ENCODE measurements at regions not wholly inside any gene's neighbourhood (a gene's known extent, or its start where the extent isn't known, plus 50 kb on each side); places are given as distances from the start of the nearest gene placed in this dataset.
A peak's percentile ranks its signal among the peaks of the same experiment; 100 is the strongest.

- no peaks in the 10 kb centered on the region for H3K27me3 ChIP-seq (ENCODE audit: control insufficient read depth in 1 of 2, insufficient read depth in 2 of 2, low read length in 1 of 2)
- peaks cover 3 to 5% of the 10 kb centered on the region in 2 donors for H3K4me1 ChIP-seq (ENCODE audit: control insufficient read depth in 1 of 2, insufficient read depth in 2 of 2, low read length in 2 of 2)
- H3K4me3 ChIP-seq (ENCODE audit: low read length in 2 of 2), result no peak overlapping the region
- DNase-seq (no peak), ATAC-seq (ENCODE audit: low FRiP score) (no peak)
- intact Hi-C loops (cut with DNase I), result no loop called here
- no peak overlapping the region for H3K27ac ChIP-seq (ENCODE audit: low read depth in 1 of 2, low read length in 2 of 2)
- no peaks in the 10 kb centered on the region for H3K9me3 ChIP-seq (ENCODE audit: control insufficient read depth, low read length)
- no peaks in the 10 kb centered on the region for H3K36me3 ChIP-seq (ENCODE audit: control insufficient read depth in 1 of 2, insufficient read depth in 2 of 2, low read length in 1 of 2)
Measured at GRCh38 chr14:89600029-89600428, 183.0 kb upstream of the FOXN3 start.

- H3K27me3 ChIP-seq (ENCODE audit: control insufficient read depth in 1 of 2, insufficient read depth in 2 of 2, low read length in 1 of 2), result no peaks in the 10 kb centered on the region
- H3K4me3 ChIP-seq (ENCODE audit: low read length in 2 of 2), result no peak overlapping the region
- intact Hi-C loops (cut with DNase I), result no loop called here
- H3K9me3 ChIP-seq (ENCODE audit: control insufficient read depth, low read length), result no peaks in the 10 kb centered on the region
- H3K36me3 ChIP-seq (ENCODE audit: control insufficient read depth in 1 of 2, insufficient read depth in 2 of 2, low read length in 1 of 2), result no peaks in the 10 kb centered on the region
- 94 to 98% methylated on average over 2 of the region's 2 CpGs for WGBS, 2 donors
- ATAC-seq (ENCODE audit: low FRiP score), result no peak
- H3K4me1 ChIP-seq (ENCODE audit: control insufficient read depth in 1 of 2, insufficient read depth in 2 of 2, low read length in 2 of 2), result peaks cover 3 to 5% of the 10 kb centered on the region in 2 donors
- no peak overlapping the region for H3K27ac ChIP-seq (ENCODE audit: low read depth in 1 of 2, low read length in 2 of 2)
- no peak for DNase-seq
Measured at GRCh38 chr14:89598548-89599186, 181.6 kb upstream of the FOXN3 start.

DNA sequence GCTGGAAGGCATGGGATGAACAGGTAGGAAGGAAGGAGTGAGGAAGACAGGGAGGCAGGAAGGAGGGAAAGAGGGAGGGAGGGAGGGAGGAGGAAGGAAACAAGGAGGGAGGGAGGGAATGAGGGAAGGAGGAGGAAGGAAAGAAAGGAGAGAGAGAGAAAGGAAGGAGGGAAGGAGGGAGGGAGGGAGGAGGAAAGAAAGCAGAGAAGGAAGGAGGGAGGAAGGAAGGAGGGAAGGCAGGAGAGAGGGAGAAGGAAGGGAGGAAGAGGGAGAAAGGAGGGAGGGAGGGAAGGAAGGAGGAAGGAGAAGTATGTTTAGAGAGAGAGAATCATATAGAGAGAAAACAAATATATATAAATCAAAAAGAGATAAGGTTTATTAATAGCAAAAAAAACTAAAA is 175.9 kb upstream of the FOXN3 start:
- no peaks in the 10 kb centered on the region for H3K9me3 ChIP-seq (ENCODE audit: control insufficient read depth, low read length)
- no peak for DNase-seq
- intact Hi-C loops (cut with DNase I), result no loop called here
- H3K27ac ChIP-seq (ENCODE audit: low read depth in 1 of 2, low read length in 2 of 2), result no peak overlapping the region
- no peaks in the 10 kb centered on the region for H3K27me3 ChIP-seq (ENCODE audit: control insufficient read depth in 1 of 2, insufficient read depth in 2 of 2, low read length in 1 of 2)
- no peak for ATAC-seq (ENCODE audit: low FRiP score)
- no peak overlapping the region for H3K4me3 ChIP-seq (ENCODE audit: low read length in 2 of 2)
- no peaks in the 10 kb centered on the region for H3K36me3 ChIP-seq (ENCODE audit: control insufficient read depth in 1 of 2, insufficient read depth in 2 of 2, low read length in 1 of 2)
- H3K4me1 ChIP-seq (ENCODE audit: control insufficient read depth in 1 of 2, insufficient read depth in 2 of 2, low read length in 2 of 2), result no peaks in the 10 kb centered on the region

DNA sequence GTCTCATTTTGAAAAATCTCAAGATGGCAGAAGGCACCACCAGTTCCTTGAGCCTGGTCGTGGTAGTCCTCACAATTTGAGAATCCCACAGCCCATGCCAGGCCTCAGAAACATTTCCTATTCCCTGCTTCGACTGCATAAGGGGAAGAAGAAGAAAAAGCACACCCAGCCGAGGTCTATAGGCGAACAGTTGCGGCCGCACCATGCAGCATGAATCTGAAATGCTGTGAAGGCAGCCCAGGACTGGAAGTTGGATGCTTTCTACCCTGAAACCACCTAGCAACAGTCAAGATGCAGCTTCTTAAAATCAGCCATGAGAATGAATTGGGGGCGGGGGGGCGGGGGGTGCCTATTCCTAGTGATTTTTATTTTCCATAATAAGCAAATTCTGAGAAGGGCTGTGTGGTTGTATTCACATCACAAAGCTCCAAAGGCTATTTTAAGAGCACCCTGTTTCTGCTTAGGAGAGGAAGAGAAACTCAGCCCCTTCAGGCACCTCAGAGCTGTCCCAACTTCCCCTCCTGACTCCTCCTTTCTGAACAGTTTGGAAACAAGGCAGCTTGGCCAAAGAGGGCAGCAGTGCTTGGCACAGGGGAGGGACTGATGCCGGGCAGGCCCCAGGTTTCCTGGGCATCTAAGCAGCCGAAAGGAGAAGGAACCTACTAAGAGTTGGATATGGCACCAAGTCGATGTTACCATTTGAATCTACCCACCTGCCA is 172.5 kb upstream of the FOXN3 start:
- intact Hi-C loops (cut with DNase I), result no loop called here
- H3K27me3 ChIP-seq (ENCODE audit: control insufficient read depth in 1 of 2, insufficient read depth in 2 of 2, low read length in 1 of 2), result no peaks in the 10 kb centered on the region
- H3K36me3 ChIP-seq (ENCODE audit: control insufficient read depth in 1 of 2, insufficient read depth in 2 of 2, low read length in 1 of 2), result no peaks in the 10 kb centered on the region
- H3K27ac ChIP-seq (ENCODE audit: low read depth in 1 of 2, low read length in 2 of 2), result no peak overlapping the region
- ATAC-seq (ENCODE audit: low FRiP score), result no peak
- no peaks in the 10 kb centered on the region for H3K4me1 ChIP-seq (ENCODE audit: control insufficient read depth in 1 of 2, insufficient read depth in 2 of 2, low read length in 2 of 2)
- no peak overlapping the region for H3K4me3 ChIP-seq (ENCODE audit: low read length in 2 of 2)
- H3K9me3 ChIP-seq (ENCODE audit: control insufficient read depth, low read length), result no peaks in the 10 kb centered on the region
- peak in 1 of 2 donors; percentile 70 for DNase-seq
- WGBS, 2 donors, result 83 to 84% methylated on average over 11 of the region's 11 CpGs

DNA sequence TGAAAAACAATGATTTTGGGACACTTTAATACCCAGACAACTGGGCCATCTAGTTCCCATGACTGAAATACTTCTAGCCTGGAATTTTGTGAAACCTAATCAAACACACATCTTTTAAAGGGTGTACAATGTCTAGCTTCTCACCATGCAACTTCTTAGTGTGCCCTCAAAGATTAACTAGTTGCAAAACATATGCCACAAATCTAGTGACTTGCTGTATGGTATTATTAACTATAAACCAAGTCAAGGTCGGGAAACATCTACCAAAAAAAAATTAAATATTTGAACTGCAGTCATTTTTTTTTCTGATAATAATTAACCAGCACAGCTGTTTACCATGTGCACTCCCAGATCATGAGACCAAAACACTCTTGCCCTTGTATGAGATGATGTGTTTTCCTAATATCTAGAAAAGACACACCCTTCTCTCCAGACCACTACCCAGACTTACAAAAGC is 171.8 kb upstream of the FOXN3 start:
- DNase-seq, result no peak
- 92 to 95% methylated on average over 1 of the region's 1 CpG for WGBS, 2 donors
- H3K27ac ChIP-seq (ENCODE audit: low read depth in 1 of 2, low read length in 2 of 2), result no peak overlapping the region
- H3K4me3 ChIP-seq (ENCODE audit: low read length in 2 of 2), result no peak overlapping the region
- no peaks in the 10 kb centered on the region for H3K9me3 ChIP-seq (ENCODE audit: control insufficient read depth, low read length)
- ATAC-seq (ENCODE audit: low FRiP score), result no peak
- no peaks in the 10 kb centered on the region for H3K4me1 ChIP-seq (ENCODE audit: control insufficient read depth in 1 of 2, insufficient read depth in 2 of 2, low read length in 2 of 2)
- intact Hi-C loops (cut with DNase I), result no loop called here
- H3K27me3 ChIP-seq (ENCODE audit: control insufficient read depth in 1 of 2, insufficient read depth in 2 of 2, low read length in 1 of 2), result no peaks in the 10 kb centered on the region
- no peaks in the 10 kb centered on the region for H3K36me3 ChIP-seq (ENCODE audit: control insufficient read depth in 1 of 2, insufficient read depth in 2 of 2, low read length in 1 of 2)

DNA sequence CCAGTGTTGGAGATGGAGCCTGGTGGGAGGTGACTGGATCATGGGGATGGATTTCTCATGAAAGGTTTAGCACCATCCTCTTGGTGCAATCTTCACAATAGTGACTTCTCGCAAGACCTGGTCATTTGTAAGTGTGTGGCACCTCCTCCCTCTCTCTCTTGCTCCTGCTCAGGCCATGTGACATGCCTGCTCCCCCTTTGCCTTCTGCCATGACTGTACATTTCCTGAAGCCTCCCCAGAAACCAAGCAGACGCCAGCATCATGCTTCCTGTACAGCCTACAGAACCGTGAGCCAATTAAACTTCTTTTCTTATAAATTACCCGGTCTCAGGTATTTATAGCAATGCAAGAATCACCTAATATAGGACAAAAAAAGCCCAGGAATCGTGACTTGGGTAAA is 171.0 kb upstream of the FOXN3 start:
- no peaks in the 10 kb centered on the region for H3K9me3 ChIP-seq (ENCODE audit: control insufficient read depth, low read length)
- DNase-seq, result no peak
- no peaks in the 10 kb centered on the region for H3K36me3 ChIP-seq (ENCODE audit: control insufficient read depth in 1 of 2, insufficient read depth in 2 of 2, low read length in 1 of 2)
- no peak overlapping the region for H3K27ac ChIP-seq (ENCODE audit: low read depth in 1 of 2, low read length in 2 of 2)
- H3K4me1 ChIP-seq (ENCODE audit: control insufficient read depth in 1 of 2, insufficient read depth in 2 of 2, low read length in 2 of 2), result no peaks in the 10 kb centered on the region
- H3K27me3 ChIP-seq (ENCODE audit: control insufficient read depth in 1 of 2, insufficient read depth in 2 of 2, low read length in 1 of 2), result no peaks in the 10 kb centered on the region
- intact Hi-C loops (cut with DNase I), result no loop called here
- WGBS, 2 donors, result 83 to 92% methylated on average over 5 of the region's 5 CpGs
- H3K4me3 ChIP-seq (ENCODE audit: low read length in 2 of 2), result no peak overlapping the region
- ATAC-seq (ENCODE audit: low FRiP score), result no peak

- Histone ChIP-seq H3K27me3 (ENCODE audit: control insufficient read depth in 1 of 2, insufficient read depth in 2 of 2, low read length in 1 of 2) (no peaks in the 10 kb centered on the region), H3K36me3 (ENCODE audit: control insufficient read depth in 1 of 2, insufficient read depth in 2 of 2, low read length in 1 of 2) (no peaks in the 10 kb centered on the region), H3K9me3 (ENCODE audit: control insufficient read depth, low read length) (no peaks in the 10 kb centered on the region), H3K4me1 (ENCODE audit: control insufficient read depth in 1 of 2, insufficient read depth in 2 of 2, low read length in 2 of 2) (no peaks in the 10 kb centered on the region), H3K27ac (ENCODE audit: low read depth in 1 of 2, low read length in 2 of 2) (no peak overlapping the region), H3K4me3 (ENCODE audit: low read length in 2 of 2) (no peak overlapping the region)
- WGBS, 2 donors, result 93 to 96% methylated on average over 5 of the region's 5 CpGs
- intact Hi-C loops (cut with DNase I), result no loop called here
- no peak for ATAC-seq (ENCODE audit: low FRiP score)
- DNase-seq, result no peak
Measured at GRCh38 chr14:89587136-89587420, 170.0 kb upstream of the FOXN3 start.

- WGBS, 2 donors, result 94% methylated on average over 5 of the region's 5 CpGs
- no peak overlapping the region for H3K4me3 ChIP-seq (ENCODE audit: low read length in 2 of 2)
- H3K4me1 ChIP-seq (ENCODE audit: control insufficient read depth in 1 of 2, insufficient read depth in 2 of 2, low read length in 2 of 2), result no peaks in the 10 kb centered on the region
- H3K9me3 ChIP-seq (ENCODE audit: control insufficient read depth, low read length), result no peaks in the 10 kb centered on the region
- DNase-seq, result no peak
- intact Hi-C loops (cut with DNase I), result no loop called here
- H3K27ac ChIP-seq (ENCODE audit: low read depth in 1 of 2, low read length in 2 of 2), result no peak overlapping the region
- H3K36me3 ChIP-seq (ENCODE audit: control insufficient read depth in 1 of 2, insufficient read depth in 2 of 2, low read length in 1 of 2), result no peaks in the 10 kb centered on the region
- ATAC-seq (ENCODE audit: low FRiP score), result no peak
- no peaks in the 10 kb centered on the region for H3K27me3 ChIP-seq (ENCODE audit: control insufficient read depth in 1 of 2, insufficient read depth in 2 of 2, low read length in 1 of 2)
Measured at GRCh38 chr14:89586258-89587135, 169.5 kb upstream of the FOXN3 start.

All from aorta (tissue), 5 donors.